Natural killer cell (primary cell): ENCODE measurements at regions not wholly inside any gene's neighbourhood (a gene's known extent, or its start where the extent isn't known, plus 50 kb on each side); places are given as distances from the start of the nearest gene placed in this dataset.

Source experiments
- ATAC-seq, 3 donors: fragments of 150-1000 bp in 2 of 3; fragments of 200-7000 bp in 1 of 3; cut with Tn5 transposase; 1 replicate in 1 of 3; 2 replicates in 2 of 3; pipeline ENCODE4 v1.10.0; 2021; ENCODE audit warnings: mild to moderate bottlenecking in 2 of 3, moderate library complexity in 2 of 3
- DNase-seq, 2 donors: peaks; one replicate each; pipeline versions ENCODE4 v3.0.0 to v3.0.0-alpha.2; 2013 to 2021; ENCODE audit warnings: mixed read lengths in 1 of 2
- H3K27ac ChIP-seq: one replicate; pipeline ENCODE4 v1.5.1; 2013; ENCODE audit warnings: mild to moderate bottlenecking, low read length
- H3K27me3 ChIP-seq: one replicate; pipeline ENCODE4 v1.6.1; 2013; ENCODE audit warnings: low read length; ENCODE audit not compliant: control insufficient read depth, insufficient read depth
- H3K36me3 ChIP-seq: one replicate; pipeline ENCODE4 v1.6.1; 2013; ENCODE audit warnings: low read length; ENCODE audit not compliant: control insufficient read depth, insufficient read depth
- H3K4me1 ChIP-seq: one replicate; pipeline ENCODE4 v1.6.1; 2013; ENCODE audit warnings: low read length; ENCODE audit not compliant: control insufficient read depth, insufficient read depth
- H3K4me3 ChIP-seq: one replicate; pipeline ENCODE4 v1.5.1; 2013; ENCODE audit warnings: low read length
- H3K9me3 ChIP-seq: one replicate; pipeline ENCODE4 v1.6.1; 2013; ENCODE audit warnings: low read length; ENCODE audit not compliant: control insufficient read depth, insufficient read depth
- H3K27ac Mint-ChIP-seq, 2 donors: one replicate each; pipeline ENCODE4 v1.8.0; 2022; ENCODE audit warnings: mild to moderate bottlenecking in 2 of 2, mixed read lengths in 2 of 2, moderate library complexity in 1 of 2
- H3K27me3 Mint-ChIP-seq, 2 donors: one replicate each; pipeline ENCODE4 v1.8.0; 2022; ENCODE audit warnings: low read depth in 2 of 2, mixed read lengths in 2 of 2
- H3K36me3 Mint-ChIP-seq: one replicate; pipeline ENCODE4 v1.8.0; 2022; ENCODE audit warnings: mixed read lengths
- H3K4me1 Mint-ChIP-seq, 2 donors: one replicate each; pipeline ENCODE4 v1.8.0; 2022; ENCODE audit warnings: mixed read lengths in 2 of 2
- H3K4me3 Mint-ChIP-seq: one replicate; pipeline ENCODE4 v1.8.0; 2022; ENCODE audit warnings: mild to moderate bottlenecking, moderate library complexity, mixed read lengths
- H3K9me3 Mint-ChIP-seq, 2 donors: one replicate each; pipeline ENCODE4 v1.8.0; 2022; ENCODE audit warnings: mixed read lengths in 2 of 2
- WGBS: methylation state at CpG from one replicate; pipeline ENCODE4 v1.1.7; 2013; ENCODE audit warnings: missing lambda C conversion rate; ENCODE audit not compliant: insufficient coverage; 5-methylcytosine and 5-hydroxymethylcytosine counted together
- intact Hi-C: fragments of 100-400 bp; cut with micrococcal nuclease; formaldehyde crosslinking; loops from one replicate; pipeline ENCODE4 v1.14.2; 2022
- TF ChIP-seq, protein P1 (sequence below): fragments of 200-600 bp; IDR thresholded peaks from one replicate; pipeline ENCODE4 v1.8.0; 2022; ENCODE audit warnings: antibody characterized with exemption

DNA sequence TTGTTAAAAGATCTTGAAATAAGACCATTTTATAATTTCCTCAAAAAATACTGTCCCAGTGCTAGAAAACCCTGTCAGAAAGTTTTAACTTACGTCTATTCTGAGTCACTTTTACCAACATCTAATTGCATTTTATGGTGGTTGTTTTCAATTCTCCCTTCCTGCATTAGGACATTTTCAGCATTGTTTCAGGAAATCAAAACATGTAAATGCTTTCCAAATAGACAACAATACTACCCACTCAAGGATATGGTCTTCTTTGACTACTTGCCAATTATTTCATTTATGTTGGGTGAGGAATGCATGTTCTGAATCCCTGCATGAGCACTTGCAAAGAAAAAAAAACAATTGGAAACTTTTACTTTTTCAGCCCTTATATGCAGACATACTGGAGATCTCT is 284.6 kb upstream of the PDE4D start:
- no peak for DNase-seq
- Mint-ChIP-seq H3K27me3 (no peaks in the 10 kb centered on the region), H3K4me1 (no peaks in the 10 kb centered on the region), H3K36me3 (no peaks in the 10 kb centered on the region), H3K9me3 (peaks cover 6 to 11% of the 10 kb centered on the region in 2 donors), H3K4me3 (no peak overlapping the region), H3K27ac (no peak overlapping the region)
- Histone ChIP-seq H3K4me3 (no peak overlapping the region), H3K4me1 (no peaks in the 10 kb centered on the region), H3K27ac (no peak overlapping the region), H3K9me3 (no peaks in the 10 kb centered on the region), H3K27me3 (no peaks in the 10 kb centered on the region), H3K36me3 (no peaks in the 10 kb centered on the region)
- WGBS: no CpG with 5 or more reads among the region's 1 CpG
- no peak for ATAC-seq
- TF ChIP-seq, protein P1, sequence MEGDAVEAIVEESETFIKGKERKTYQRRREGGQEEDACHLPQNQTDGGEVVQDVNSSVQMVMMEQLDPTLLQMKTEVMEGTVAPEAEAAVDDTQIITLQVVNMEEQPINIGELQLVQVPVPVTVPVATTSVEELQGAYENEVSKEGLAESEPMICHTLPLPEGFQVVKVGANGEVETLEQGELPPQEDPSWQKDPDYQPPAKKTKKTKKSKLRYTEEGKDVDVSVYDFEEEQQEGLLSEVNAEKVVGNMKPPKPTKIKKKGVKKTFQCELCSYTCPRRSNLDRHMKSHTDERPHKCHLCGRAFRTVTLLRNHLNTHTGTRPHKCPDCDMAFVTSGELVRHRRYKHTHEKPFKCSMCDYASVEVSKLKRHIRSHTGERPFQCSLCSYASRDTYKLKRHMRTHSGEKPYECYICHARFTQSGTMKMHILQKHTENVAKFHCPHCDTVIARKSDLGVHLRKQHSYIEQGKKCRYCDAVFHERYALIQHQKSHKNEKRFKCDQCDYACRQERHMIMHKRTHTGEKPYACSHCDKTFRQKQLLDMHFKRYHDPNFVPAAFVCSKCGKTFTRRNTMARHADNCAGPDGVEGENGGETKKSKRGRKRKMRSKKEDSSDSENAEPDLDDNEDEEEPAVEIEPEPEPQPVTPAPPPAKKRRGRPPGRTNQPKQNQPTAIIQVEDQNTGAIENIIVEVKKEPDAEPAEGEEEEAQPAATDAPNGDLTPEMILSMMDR: no peak
- intact Hi-C loops: no loop called here

DNA sequence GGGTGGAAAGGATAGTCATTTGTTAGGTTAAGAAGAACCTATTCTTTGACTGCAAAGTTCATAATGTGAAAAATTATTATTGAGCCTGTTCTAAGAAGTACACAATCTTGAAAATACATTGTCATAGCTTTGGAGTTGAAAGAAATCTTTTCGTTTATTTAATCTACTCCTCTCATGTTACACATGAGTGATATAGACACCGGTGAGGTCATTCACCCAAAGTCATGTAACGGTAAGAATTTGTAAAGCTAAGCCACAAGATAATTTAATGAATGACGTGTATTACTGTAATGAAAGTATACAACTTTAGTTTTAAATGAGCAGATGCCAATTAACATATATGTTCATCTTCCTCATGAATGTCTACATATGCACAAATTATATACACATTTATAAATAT is 284.1 kb upstream of the PDE4D start:
- 100% methylated on average over 2 of the region's 4 CpGs for WGBS
- H3K36me3 Mint-ChIP-seq: no peaks in the 10 kb centered on the region
- no peaks in the 10 kb centered on the region for H3K9me3 ChIP-seq
- DNase-seq: no peak
- ATAC-seq: no peak
- H3K27ac ChIP-seq: no peak overlapping the region
- H3K4me1 ChIP-seq: no peaks in the 10 kb centered on the region
- intact Hi-C loops: no loop called here
- H3K27me3 ChIP-seq: no peaks in the 10 kb centered on the region
- H3K27ac Mint-ChIP-seq: no peak overlapping the region
- H3K4me3 Mint-ChIP-seq: no peak overlapping the region
- TF ChIP-seq, protein P1: no peak
- no peaks in the 10 kb centered on the region for H3K36me3 ChIP-seq
- H3K9me3 Mint-ChIP-seq: peaks cover 6 to 11% of the 10 kb centered on the region in 2 donors
- no peaks in the 10 kb centered on the region for H3K4me1 Mint-ChIP-seq
- no peak overlapping the region for H3K4me3 ChIP-seq
- no peaks in the 10 kb centered on the region for H3K27me3 Mint-ChIP-seq

DNA sequence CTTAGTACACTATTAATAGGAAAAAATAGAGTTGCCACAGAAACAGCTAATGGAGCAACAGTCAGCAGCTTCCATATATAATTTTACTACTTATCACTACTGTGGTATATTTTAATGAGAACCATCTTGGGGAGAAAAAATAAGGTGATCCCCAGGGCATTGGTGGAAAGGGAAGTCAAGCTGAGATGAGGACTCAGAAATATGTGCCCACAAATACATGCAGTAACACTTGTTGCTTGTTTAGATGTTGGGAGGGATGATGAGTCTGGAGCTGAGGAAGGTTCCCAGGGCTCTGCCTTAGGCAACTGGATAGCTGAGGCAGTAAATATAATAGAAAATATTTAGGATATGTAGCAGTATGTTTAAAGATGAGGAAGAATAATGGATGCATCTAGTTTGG is 280.1 kb upstream of the PDE4D start:
- Histone ChIP-seq H3K27ac (no peak overlapping the region), H3K4me3 (no peak overlapping the region), H3K36me3 (no peaks in the 10 kb centered on the region), H3K27me3 (no peaks in the 10 kb centered on the region), H3K9me3 (no peaks in the 10 kb centered on the region), H3K4me1 (no peaks in the 10 kb centered on the region)
- intact Hi-C loops: no loop called here
- TF ChIP-seq, protein P1: no peak
- DNase-seq (no peak), ATAC-seq (no peak)
- Mint-ChIP-seq H3K36me3 (no peaks in the 10 kb centered on the region), H3K27me3 (no peaks in the 10 kb centered on the region), H3K4me3 (no peak overlapping the region), H3K27ac (no peak overlapping the region), H3K4me1 (no peaks in the 10 kb centered on the region), H3K9me3 (peaks cover 13 to 18% of the 10 kb centered on the region in 2 donors)

DNA sequence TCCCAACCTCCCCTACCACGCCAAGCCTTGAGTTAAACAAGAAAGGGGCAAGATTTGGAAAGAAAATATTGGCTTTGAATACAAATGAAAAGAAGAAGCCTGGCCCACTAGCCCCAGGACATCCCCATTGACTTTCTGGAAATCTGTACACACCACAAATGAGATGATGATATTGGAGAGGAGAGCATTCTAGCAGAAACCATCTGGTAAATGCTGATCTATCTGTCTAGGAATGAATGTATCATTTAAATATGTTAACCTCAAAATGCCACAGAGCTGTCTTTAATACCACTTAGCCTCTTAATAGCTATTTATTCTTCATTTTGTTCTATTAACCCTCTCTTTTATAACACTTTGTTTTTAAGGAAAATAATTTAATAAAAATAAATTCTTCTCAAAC is 270.2 kb upstream of the PDE4D start:
- H3K27me3 ChIP-seq: no peaks in the 10 kb centered on the region
- no peaks in the 10 kb centered on the region for H3K4me1 ChIP-seq
- no peak overlapping the region for H3K4me3 ChIP-seq
- H3K36me3 ChIP-seq: no peaks in the 10 kb centered on the region
- H3K4me3 Mint-ChIP-seq: no peak overlapping the region
- H3K9me3 Mint-ChIP-seq: peaks cover 2 to 3% of the 10 kb centered on the region in 2 donors
- TF ChIP-seq, protein P1: no peak
- H3K4me1 Mint-ChIP-seq: no peaks in the 10 kb centered on the region
- DNase-seq: no peak
- no peaks in the 10 kb centered on the region for H3K27me3 Mint-ChIP-seq
- WGBS: 83% methylated on average over 1 of the region's 1 CpG
- no peaks in the 10 kb centered on the region for H3K9me3 ChIP-seq
- intact Hi-C loops: no loop called here
- ATAC-seq: no peak
- no peaks in the 10 kb centered on the region for H3K36me3 Mint-ChIP-seq
- no peak overlapping the region for H3K27ac ChIP-seq
- no peak overlapping the region for H3K27ac Mint-ChIP-seq
